ENCODE measurements at regions not wholly inside any gene's neighbourhood (a gene's known extent, or its start where the extent isn't known, plus 50 kb on each side); places are given as distances from the start of the nearest gene placed in this dataset.

DNA sequence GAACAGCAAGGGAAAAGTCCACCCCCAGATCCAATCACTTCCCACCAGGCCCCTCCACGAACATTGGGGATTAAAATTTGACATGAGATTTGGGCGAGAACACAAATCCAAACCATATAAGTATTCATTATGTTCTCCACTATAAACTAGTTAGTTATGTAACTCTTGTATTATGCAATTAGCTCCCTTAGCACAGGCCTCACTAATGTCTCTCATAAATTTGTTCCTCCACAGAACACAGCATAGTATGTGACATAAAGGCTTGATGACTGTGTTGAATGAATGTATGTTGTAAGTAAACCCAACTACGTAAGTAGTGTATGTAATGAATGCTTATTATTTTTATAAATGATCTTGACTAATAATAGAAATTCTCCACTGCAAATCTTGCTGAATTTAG, 223.3 kb upstream of the ZRANB2 start:
- H3K36me3 ChIP-seq: no peaks in the 10 kb centered on the region
- no peak for TF ChIP-seq POLR2A (IDR thresholded peaks at IDR 0.05)
- TF ChIP-seq, protein P1, sequence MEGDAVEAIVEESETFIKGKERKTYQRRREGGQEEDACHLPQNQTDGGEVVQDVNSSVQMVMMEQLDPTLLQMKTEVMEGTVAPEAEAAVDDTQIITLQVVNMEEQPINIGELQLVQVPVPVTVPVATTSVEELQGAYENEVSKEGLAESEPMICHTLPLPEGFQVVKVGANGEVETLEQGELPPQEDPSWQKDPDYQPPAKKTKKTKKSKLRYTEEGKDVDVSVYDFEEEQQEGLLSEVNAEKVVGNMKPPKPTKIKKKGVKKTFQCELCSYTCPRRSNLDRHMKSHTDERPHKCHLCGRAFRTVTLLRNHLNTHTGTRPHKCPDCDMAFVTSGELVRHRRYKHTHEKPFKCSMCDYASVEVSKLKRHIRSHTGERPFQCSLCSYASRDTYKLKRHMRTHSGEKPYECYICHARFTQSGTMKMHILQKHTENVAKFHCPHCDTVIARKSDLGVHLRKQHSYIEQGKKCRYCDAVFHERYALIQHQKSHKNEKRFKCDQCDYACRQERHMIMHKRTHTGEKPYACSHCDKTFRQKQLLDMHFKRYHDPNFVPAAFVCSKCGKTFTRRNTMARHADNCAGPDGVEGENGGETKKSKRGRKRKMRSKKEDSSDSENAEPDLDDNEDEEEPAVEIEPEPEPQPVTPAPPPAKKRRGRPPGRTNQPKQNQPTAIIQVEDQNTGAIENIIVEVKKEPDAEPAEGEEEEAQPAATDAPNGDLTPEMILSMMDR (IDR thresholded peaks at IDR 0.05): no peak
- intact Hi-C loops (cut with DNase I): no loop called here
- no peaks in the 10 kb centered on the region for H3K27me3 ChIP-seq
- DNase-seq (no peak), ATAC-seq (no peak)
- no peaks in the 10 kb centered on the region for H3K4me1 ChIP-seq
- no peak overlapping the region for H3K27ac ChIP-seq
- no peak overlapping the region for H3K4me3 ChIP-seq
- WGBS, 4 donors: 40 to 48% (median 47%) methylated on average over 3 of the region's 3 CpGs
- H3K9me3 ChIP-seq: no peaks in the 10 kb centered on the region

DNA sequence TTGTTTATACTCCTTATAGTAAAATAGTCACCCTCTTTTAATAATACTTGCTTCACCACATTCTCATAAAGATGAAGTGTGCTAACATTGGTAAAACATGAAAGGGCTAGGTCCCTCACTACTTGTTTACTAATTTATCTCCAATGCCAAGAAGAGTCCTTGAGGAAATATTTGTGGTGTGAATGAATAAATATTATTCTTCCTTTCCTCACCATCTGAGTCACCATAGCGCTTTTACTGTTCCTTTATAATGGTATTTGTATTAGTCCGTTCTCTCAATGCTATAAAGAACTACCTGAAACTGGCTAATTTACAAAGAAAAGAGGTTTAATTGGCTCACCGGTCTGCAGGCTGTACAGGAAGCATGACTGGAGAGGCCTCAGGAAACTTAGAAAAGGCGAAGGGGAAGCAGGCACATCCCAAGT, 222.8 kb upstream of the ZRANB2 start:
- WGBS, 4 donors: 48 to 70% (median 52%) methylated on average over 4 of the region's 4 CpGs
- Histone ChIP-seq H3K36me3 (no peaks in the 10 kb centered on the region), H3K27ac (no peak overlapping the region), H3K4me3 (no peak overlapping the region), H3K27me3 (no peaks in the 10 kb centered on the region), H3K4me1 (no peaks in the 10 kb centered on the region), H3K9me3 (no peaks in the 10 kb centered on the region)
- no peak for DNase-seq
- no peak for ATAC-seq
- TF ChIP-seq, protein P1 (IDR thresholded peaks at IDR 0.05): no peak
- no peak for TF ChIP-seq POLR2A (IDR thresholded peaks at IDR 0.05)
- intact Hi-C loops (cut with DNase I): no loop called here

DNA sequence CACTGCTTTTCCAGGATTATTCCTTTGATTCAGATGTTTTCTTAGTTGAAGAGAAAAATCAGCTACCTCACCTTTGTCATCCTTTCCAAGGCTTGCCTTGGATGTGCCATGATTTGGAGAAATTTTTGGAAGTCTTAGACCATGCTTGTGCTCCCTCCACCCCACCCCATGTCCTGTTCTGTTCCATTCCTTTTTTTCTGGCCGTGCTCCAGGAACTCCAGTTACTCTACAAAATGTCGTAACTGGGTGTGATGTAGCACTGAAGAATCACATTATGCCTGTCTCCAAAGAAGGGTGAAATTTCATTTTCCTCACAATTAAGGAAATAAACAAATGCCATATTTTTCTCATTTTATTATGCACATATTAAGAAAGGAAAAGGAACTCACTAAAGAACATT, 217.8 kb upstream of the ZRANB2 start:
- H3K9me3 ChIP-seq: no peaks in the 10 kb centered on the region
- H3K4me3 ChIP-seq: no peak overlapping the region
- H3K4me1 ChIP-seq: no peaks in the 10 kb centered on the region
- H3K27me3 ChIP-seq: no peaks in the 10 kb centered on the region
- peak in 1 of 5 donors; percentile 26 for DNase-seq
- intact Hi-C loops (cut with DNase I): no loop called here
- no peaks in the 10 kb centered on the region for H3K36me3 ChIP-seq
- WGBS, 4 donors: 50 to 62% (median 60%) methylated on average over 2 of the region's 2 CpGs
- H3K27ac ChIP-seq: no peak overlapping the region
- no peak for TF ChIP-seq POLR2A (IDR thresholded peaks at IDR 0.05)
- TF ChIP-seq, protein P1 (IDR thresholded peaks at IDR 0.05): no peak
- no peak for ATAC-seq

DNA sequence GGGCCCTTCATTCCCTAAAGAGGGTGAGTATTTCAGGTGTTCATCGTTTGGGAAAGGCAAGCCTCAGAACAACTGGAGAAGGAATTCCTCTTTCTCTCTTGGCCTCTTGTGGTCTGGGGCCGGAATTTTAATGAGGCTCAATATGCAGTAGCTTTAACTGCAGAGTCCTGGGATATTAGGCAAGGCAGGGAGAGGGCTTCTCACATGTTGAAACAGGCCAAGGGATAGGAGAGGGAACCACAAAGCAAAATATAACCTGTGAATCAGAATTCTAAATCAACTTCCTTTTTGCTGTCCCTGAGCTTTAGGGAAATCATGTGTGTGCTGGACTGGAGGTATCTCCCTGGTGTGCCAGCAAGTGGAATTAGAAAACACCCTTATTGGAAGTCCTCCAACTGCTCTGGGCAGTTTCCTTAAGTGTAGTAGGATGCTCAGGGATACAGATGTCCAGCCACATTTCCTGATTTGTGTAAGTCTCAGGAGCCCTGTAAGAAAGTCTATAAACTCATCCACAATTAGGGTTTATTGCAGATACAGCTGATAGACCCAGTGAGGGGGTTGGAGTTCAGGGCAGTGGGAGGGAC, 215.8 kb upstream of the ZRANB2 start:
- ATAC-seq: no peak
- H3K9me3 ChIP-seq: no peaks in the 10 kb centered on the region
- WGBS, 4 donors: 51 to 69% (median 64%) methylated on average over 2 of the region's 2 CpGs
- H3K4me3 ChIP-seq: no peak overlapping the region
- no peak overlapping the region for H3K27ac ChIP-seq
- intact Hi-C loops (cut with DNase I): no loop called here
- DNase-seq: no peak
- TF ChIP-seq POLR2A (IDR thresholded peaks at IDR 0.05): no peak
- TF ChIP-seq, protein P1 (IDR thresholded peaks at IDR 0.05): no peak
- no peaks in the 10 kb centered on the region for H3K27me3 ChIP-seq
- no peaks in the 10 kb centered on the region for H3K4me1 ChIP-seq
- no peaks in the 10 kb centered on the region for H3K36me3 ChIP-seq
